HG03108 (cell line): ENCODE measurements at regions not wholly inside any gene's neighbourhood (a gene's known extent, or its start where the extent isn't known, plus 50 kb on each side); places are given as distances from the start of the nearest gene placed in this dataset.
"Not testable (repeated sequence)": the region's sequence is repeated elsewhere in the genome, so short reads cannot be mapped to it uniquely, and the experiment has no call there.

ENCODE experiments used
- ATAC-seq: cut with Tn5 transposase; IDR thresholded peaks from one replicate; pipeline ENCODE4 v1.9.1; 2021; ENCODE audit warnings: moderate library complexity; ENCODE audit not compliant: unreplicated experiment

DNA sequence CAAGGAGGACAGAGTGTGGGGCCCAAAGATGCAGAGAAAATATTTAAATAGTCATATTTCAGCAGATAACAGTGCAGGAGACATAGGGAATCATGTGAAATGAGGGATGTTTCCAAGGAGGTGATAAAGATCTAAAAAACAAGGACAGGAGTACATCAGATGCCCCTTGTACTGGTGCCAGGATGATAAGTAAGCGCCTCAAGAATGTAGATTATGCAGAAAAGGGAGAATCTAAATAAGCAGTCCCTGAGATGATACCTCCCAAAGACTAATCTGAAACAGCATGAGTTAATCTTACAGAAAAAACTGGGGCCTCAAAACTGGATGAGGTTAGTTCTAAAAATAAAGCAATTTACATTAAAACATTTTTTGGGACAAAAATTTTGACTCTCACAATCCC lies 136.1 kb upstream of the WDFY3 start:
- no peak for ATAC-seq

DNA sequence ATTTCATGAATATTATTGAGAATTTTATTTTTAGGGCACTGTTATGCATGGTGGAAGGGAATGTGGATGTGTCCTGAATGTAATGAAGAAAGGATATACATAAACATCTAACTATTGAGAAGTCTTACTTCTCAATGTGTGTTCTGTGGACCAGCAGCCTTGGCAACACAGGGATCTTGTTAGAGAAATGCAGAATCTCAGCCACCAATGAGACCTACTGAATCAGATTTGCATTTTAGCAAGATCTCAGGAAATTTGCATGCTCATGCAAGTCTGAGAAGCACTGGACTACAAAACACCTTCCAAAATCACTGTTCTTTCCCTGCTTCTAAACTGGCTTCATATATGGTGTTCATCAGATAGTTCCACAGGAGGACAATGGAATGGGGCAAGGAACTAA lies 139.7 kb upstream of the WDFY3 start:
- no peak for ATAC-seq

DNA sequence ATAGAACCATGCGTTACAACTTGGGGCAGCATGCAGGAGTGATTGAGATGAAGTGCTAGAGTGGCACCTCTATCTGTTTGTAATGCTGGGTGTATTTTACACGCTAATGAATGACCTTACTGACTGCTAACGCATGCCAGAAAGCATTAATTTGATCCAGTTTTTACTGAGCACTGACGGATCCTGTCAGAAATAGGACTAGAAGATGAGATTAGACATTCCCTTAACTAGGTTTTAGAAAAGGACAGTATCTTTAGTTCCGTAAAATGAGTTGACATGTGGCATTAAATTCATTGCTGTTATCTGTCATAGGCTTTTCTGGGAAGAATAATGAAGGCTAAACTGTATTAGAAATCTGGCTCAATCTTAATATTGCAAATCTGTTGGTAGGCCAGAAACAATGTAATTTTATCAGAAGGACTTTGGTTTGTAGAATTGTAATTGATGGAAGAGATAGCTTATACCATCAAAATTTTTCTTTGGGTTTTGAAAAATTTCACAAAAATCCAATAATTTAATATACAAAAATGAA lies 140.4 kb upstream of the WDFY3 start:
- no peak for ATAC-seq

DNA sequence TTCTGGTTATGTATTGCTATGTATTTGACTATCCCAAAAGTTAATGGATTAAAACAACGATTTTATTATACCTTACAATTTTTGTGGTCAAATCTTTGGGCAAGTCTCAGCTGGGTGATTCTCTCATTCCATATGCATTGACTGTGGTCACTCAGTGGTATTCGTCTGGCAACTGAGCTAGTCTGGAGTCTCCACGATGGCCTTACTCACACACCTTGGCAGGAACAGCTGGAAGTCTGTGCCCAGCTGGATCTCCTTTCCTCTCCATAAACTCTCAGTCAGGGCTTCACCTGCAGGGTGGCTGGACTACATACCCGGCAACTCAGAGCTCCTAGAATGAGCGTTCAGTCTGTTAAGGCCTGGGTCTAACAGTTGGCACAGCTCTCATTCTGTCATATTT lies 141.1 kb upstream of the WDFY3 start:
- ATAC-seq = no peak

DNA sequence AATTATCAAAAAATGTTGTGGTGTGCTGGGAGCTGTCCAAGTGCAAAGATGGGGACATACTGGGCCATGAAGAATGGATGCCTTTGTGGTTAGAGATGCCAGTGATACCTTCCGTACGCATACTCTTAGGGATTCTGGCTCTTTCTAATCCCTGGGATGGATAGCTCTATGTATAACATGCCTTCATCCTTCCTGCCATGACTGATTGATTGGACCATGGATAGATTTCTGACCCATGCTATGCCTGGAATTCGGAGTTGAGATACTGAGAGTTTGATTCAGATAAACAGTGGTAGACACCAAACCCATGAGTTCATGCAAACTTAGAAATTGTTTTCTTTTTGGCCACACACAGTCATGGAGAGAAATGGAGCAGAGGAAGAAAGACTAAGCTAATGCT lies 147.2 kb upstream of the WDFY3 start:
- ATAC-seq = no peak

DNA sequence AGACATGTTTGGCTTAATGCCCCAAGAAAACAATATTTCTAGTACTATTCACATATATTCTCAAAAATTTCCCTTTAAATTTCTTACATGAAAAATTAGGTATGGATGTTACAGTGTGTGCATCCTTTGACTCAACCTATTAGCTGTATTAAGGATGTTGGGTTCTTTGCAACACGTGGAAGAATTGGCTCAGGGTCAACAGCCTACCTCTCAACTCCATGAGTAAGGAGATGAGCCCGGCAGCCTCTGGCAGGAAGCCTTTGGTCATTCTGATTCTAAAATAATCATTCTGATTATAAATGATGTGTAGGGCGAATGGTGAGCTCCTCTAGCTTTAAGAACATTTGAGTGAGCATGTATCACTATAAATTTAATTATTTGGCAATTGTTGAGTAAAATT lies 148.0 kb upstream of the WDFY3 start:
- ATAC-seq = no peak

DNA sequence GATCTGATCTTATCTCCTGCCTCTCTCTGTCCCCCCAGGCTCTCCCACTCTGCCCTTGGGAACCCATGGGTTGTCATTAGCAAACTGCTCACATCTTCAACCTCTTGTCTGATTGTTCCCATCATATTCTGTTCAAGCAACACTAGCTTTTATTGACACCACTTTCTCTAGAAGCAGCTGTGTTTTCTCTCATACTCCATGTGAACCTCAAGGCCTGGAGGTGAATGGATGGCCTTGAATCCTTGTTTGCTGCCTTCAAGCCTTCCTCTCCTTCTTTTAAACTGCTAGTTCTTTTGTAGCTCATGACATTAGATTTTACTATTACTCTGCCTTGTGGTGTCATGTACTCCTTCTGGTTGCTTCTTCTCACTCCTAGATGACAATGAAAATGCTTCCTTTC lies 149.5 kb upstream of the WDFY3 start:
- ATAC-seq = no peak

DNA sequence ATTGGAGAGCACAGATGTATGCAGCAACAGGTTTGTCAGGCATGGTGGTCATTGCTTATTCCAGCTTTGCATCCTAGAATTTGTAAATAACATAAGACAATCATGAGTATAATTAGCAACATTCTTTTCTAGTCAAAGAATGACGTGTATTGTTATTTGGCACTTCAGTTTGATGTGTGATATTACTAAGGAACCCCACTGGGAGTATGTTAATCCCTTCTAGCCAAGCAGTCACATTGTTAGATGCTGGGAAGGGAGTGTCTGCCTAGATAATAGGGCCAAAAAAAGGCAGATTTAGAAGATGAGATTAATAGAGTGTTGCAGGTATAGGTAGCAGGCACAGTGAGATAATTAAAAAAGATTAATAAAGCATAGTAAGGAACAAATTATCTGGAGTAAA lies 159.2 kb upstream of the WDFY3 start:
- no peak for ATAC-seq

DNA sequence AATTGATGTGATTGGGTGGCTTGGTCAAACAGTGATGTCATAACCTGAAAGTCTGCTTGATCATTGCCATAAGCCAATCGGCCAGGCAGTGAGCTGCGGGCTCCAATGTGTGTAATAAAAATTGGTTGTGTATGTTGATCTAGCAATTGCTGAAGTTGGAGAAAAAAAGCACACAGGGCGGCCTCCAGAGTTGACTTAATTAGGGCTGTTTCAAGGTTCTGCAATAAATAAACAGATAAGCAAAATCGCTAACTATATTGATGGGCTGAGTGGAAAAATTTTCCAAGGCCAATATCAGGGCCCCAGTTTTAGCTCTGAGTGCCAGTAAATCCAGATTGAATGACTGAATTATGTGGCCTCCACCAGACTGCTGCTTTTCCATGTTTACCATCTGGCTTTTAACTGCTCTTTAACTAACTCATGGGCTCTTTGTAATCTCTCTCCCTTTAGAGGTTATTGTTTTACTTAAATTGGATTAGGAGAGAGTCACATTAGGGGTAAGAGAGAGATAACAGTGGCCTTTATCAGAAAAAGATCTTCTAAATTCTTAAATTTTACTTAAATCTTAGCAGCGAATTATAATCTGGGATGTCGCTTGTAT lies 160.6 kb upstream of the WDFY3 start:
- ATAC-seq = no peak

DNA sequence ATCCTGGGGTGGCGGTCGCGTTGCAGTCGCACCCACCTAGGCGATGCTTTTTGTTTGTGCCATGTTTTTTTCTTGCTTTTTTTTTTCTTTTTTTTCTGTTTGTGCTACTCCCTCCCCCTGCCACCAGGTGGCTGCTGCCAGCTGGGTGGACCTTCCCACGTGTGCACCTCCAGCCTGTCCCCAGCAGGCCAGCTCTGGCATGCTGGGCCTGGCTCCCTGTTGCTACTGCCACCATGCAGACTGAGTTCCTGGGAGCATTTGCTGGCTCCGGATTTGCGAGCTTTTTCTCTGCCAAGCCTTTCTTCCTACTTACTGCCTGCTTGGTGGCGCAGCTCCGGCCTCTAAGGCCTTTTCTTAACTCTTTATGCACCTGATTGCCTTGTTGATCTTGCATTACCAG lies 161.2 kb upstream of the WDFY3 start:
- peak; percentile 78 for ATAC-seq

DNA sequence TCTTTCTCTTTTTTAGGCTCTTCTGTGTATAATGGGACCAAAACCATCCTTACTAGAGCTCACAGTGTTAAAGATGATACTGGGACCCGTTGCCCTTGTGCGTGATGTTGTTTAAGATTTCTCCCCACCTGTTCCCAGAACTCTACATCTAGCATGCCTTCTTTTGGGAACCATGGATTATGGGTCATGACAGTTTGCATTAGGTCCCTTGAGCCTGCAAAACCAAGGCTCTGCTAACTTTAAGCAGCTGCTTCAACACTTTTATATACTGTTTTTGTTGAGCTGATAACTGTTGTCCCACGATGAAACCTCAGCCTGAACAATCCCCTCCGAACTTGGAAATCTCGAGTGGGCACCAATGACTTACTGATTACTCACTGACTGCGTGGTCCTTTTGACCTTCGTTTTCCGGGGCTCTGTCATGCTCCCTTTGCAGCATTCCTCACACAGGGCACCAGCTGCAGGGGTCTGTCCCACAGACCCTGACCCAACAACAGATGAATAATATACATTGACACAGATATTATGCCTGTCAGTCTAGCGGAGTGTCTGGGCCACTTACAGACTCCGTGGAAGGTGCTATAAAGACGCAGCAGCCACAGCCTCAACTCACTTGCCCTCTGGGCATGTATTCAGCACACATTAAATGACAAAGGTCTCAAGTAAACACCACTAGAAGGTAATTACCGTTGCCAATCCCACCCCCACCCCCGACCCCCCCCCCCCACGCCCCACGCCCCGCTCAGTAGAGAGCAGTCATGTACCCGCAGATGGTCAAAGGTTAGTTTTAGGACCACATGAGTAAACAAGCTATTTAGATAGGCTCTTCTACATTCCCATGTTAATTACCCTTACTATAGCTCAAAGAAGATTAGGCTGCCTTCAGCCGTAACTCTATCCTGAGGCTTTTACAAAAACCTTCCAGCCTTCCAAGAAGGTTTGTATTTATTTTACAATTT lies 162.0 kb upstream of the WDFY3 start:
- no peak for ATAC-seq

DNA sequence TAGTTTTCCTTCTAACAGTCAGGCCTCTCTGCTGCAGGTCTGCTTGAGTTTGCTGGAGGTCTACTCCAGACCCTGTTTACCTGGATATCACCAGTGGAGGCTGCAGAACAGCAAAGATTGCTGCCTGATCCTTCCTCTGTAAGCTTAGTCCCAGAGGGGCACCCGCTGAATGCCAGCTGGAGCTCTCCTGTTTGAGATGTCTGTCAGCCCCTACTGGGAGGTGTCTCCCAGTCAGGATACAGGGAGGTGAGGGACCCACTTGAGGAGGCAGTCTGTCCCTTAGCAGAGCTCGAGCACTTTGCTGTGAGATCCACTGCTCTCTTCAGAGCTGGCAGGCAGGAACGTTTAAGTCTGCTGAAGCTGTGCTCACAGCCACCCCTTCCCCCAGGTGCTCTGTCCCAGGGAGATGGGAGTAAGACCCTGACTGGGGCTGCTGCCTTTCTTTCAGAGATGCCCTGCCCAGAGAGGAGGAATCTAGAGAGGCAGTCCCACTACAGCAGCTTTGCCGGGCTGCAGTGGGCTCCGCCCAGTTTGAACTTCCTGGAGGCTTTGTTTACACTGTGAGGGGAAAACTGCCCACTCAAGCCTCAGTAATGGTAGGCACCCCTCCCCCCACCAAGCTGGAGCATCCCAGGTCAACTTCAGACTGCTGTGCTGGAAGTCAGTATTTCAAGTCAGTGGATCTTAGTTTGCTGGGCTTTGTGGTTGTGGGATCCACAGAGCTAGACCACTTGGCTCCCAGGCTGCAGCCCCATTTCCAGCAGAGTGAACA lies 163.1 kb upstream of the WDFY3 start:
- not testable (repeated sequence) for ATAC-seq

DNA sequence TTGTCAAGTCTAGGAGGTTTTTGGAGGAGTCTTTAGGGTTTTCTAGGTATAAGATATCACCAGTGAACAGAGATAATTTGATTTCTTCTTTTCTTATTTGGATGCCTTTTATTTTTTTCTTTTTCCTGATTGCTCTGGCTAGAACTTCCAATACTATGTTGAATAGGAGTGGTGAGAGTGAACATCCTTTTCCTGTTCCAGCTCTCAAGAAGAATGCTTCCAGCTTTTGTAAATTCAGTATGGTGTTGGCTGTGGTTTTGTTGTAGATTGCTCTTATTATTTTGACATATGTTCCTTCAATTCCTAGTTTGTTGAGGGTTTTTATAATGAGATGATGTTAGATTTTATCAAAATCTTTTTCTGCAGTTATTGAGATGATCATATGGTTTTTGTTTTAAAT lies 165.6 kb upstream of the WDFY3 start:
- ATAC-seq = no peak

DNA sequence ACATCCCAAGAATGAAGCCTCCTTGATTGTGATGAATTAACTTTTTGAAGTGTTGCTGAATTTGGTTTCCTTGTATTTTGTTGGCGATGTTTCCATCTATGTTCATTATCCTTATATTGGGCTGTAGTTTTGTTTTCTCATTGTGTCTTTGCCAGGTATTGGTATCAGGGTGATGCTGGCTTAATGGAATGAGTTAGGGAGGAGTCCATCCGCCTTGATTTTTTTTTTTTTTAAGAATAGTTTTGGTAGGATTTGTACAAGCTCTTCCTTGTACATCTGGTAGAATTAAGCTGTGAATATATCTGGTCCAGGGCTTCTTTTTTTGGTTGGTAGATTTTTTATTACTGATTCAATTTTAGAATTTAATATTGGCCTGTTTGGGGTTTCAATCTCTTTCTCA lies 166.1 kb upstream of the WDFY3 start:
- no peak for ATAC-seq

DNA sequence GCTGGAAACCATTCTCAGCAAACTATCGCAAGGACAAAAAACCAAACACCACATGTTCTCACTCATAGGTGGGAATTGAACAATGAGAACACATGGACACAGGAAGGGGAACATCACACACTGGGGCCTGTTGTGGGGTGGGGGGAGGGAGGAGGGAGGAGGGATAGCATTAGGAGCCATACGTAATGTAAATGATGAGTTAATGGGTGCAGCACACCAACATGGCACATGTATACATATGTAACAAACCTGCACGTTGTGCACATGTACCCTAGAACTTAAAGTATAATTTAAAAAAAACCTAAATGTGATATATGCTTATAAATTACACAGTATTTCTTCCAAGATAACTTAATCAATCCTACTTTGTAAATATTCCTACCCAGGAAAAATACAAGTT lies 173.3 kb upstream of the WDFY3 start:
- ATAC-seq = not testable (repeated sequence)

DNA sequence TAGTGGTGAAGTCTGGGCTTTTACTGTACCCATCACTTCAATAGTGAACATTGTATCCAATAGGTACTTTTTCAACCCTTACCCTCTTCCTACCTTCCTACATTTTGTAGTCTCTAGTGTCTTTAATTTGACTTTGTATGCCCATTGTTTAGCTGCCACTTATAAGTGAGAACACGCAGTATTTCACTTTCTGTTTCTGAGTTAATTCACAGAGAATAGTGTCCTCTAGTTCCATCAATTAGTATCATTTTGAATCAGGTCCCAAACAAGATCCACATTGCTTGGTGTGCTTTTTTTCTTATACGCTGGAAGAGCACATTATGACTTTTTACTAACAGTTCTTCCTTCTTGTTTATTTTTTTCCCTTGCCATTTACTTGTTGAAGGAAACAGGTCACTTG lies 176.0 kb upstream of the WDFY3 start:
- ATAC-seq = no peak

DNA sequence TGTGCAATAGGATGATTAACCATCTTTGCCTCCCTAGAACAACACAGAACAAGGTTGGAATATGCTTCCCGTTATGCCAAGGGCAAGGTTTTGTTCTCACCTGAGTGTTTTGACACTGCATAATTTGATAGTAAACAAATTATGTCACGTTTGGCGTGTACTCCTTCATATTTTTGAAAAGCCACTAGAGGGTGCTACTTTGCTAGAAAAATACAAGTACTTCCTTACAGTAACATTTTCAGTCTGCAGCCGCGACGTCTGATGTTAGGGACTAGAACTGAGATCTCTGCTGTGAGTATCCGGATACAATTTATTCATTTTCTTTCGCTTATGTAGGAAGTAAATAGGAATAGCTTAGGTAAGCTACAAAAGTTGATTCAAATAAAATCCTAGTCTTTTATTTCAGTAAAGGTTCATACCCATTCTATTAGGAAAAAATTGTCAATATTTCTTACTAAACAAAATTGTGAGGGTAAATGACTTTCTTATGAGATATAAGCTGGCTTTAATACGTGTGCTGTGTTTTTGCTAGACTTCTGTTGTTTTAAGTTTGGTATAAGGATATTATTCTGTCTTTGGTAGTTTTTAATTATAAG lies 181.1 kb upstream of the WDFY3 start:
- ATAC-seq = peak; percentile 81

DNA sequence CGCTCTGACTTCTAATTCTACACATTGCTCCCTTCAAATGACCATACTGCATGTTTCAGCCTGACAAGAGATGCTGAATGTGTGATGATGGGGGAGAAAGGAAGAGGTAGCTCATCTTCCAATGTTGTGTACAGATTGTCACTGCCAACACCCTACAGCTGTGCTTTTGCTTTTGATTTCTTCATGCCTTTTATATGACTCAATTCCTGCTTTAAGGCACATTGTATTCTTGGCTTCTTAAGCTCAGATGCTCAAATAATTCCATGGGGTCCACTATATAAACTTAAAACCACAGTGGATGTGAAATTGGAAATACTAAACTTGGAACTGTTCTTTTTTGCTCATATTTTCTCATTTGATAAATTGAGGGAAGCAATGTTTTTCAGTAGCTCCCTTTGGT lies 183.2 kb upstream of the WDFY3 start:
- no peak for ATAC-seq

DNA sequence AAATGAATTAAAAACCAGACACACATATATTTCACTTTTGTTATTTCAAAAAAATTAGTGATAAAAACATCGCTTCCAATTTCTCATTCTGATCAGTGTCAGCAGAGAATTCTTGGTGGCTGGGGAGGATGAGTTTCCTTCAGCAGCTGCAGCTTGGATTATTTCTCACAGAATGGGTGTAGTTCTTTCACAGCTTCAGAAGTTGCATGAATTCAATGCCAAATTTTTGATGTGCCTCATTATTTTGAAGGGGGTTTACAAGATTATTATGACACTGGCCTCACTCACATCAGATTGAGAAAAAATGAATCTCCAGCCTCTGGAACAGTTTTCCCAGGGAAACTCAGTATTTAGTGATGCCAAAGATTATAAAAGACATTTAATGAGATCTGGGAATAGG lies 184.9 kb upstream of the WDFY3 start:
- no peak for ATAC-seq

DNA sequence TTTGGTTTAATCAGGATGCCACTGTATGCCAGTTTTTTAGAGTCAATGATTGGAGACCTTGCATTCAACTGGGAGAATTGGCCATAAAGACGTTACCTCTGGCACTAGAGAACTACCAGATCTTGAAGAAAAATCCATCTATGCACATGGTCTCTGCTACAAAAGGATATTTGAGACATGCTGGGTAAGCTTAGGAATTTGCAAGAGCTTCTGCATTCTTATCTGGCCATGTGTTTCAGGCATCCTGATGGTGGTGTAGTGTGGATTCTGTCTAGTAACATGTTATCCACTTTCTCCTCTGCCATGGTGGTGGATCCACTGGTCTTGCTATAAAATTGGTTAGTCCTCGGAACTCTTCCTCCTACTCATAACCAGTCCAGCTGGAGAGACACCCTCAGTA lies 185.3 kb upstream of the WDFY3 start:
- no peak for ATAC-seq

DNA sequence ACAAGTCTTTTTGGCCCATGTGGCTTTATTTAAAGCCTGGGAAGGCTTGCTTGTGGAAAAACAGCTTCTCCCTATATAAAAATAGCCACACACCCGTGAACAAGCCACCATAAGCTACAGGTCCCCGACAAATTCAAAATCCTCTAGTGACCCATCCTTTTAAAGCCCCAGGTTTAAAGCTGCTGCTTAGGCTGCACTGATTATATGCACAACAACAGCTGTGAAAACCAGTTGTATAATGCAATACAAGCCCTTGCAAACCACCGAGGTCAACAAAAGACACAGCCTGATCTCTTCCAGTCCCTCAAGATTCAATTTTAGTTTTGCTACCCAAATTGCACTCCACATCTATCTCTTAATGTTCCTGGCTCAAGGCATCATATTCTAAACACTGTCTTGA lies 186.0 kb upstream of the WDFY3 start:
- no peak for ATAC-seq
